IPS DF 6.9 (cell line): ENCODE measurements at regions not wholly inside any gene's neighbourhood (a gene's known extent, or its start where the extent isn't known, plus 50 kb on each side); places are given as distances from the start of the nearest gene placed in this dataset.

Experiments
- DNase-seq: peaks from one replicate; pipeline ENCODE4 v3.0.0-alpha.2; 2013; ENCODE audit warnings: low read depth, low spot score
- H3K27ac ChIP-seq: one replicate; pipeline ENCODE4 v1.5.1; 2013; ENCODE audit warnings: low read length, control low read depth
- H3K27me3 ChIP-seq: 2 replicates; pipeline ENCODE4 v1.6.1; 2013; ENCODE audit warnings: mild to moderate bottlenecking, low read length; ENCODE audit not compliant: control insufficient read depth, insufficient read depth
- H3K36me3 ChIP-seq: 2 replicates; pipeline ENCODE4 v1.6.1; 2013; ENCODE audit warnings: low read length; ENCODE audit not compliant: control insufficient read depth, insufficient read depth
- H3K4me1 ChIP-seq: 2 replicates; pipeline ENCODE4 v1.6.1; 2013; ENCODE audit warnings: low read length; ENCODE audit not compliant: control insufficient read depth, insufficient read depth
- H3K4me3 ChIP-seq: 2 replicates; pipeline ENCODE4 v1.5.1; 2013; ENCODE audit warnings: mild to moderate bottlenecking, low read length
- H3K9me3 ChIP-seq: 2 replicates; pipeline ENCODE4 v1.6.1; 2013; ENCODE audit warnings: low read length, inconsistent platforms; ENCODE audit not compliant: control insufficient read depth, insufficient read depth
- WGBS: extraction: QIAGEN DNeasy Blood & Tissue Kit; methylation state at CpG from one replicate; pipeline ENCODE4 v1.1.7; 2013; ENCODE audit warnings: mixed read lengths, missing lambda C conversion rate; ENCODE audit not compliant: insufficient read length, insufficient coverage; 5-methylcytosine and 5-hydroxymethylcytosine counted together

DNA sequence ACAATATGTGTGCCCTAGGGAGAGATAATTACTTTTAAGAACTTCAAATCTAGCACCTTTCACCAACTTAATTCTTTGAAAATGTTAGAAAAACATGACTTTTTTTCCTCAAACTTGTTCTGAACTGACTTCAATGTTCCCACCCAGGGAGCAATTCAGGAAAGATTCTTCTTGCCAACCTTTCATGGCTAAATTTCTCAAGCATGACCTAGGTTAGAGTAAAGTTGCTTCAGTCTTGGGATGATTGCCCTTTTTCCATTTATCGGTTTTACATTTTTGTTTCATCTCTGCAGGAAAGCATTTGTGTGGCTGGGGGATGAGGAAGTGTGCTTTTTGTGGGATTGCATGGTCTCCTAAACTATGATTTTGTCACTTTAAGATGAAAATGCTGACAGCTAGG lies 647.7 kb downstream of the LTN1 start:
- H3K27ac ChIP-seq = no peak overlapping the region
- no peaks in the 10 kb centered on the region for H3K4me1 ChIP-seq
- whole genome bisulfite sequencing = no CpG with 5 or more reads among the region's 1 CpG
- H3K27me3 ChIP-seq = no peaks in the 10 kb centered on the region
- H3K36me3 ChIP-seq = no peaks in the 10 kb centered on the region
- no peak for DNase-seq
- no peak overlapping the region for H3K4me3 ChIP-seq
- no peaks in the 10 kb centered on the region for H3K9me3 ChIP-seq

DNA sequence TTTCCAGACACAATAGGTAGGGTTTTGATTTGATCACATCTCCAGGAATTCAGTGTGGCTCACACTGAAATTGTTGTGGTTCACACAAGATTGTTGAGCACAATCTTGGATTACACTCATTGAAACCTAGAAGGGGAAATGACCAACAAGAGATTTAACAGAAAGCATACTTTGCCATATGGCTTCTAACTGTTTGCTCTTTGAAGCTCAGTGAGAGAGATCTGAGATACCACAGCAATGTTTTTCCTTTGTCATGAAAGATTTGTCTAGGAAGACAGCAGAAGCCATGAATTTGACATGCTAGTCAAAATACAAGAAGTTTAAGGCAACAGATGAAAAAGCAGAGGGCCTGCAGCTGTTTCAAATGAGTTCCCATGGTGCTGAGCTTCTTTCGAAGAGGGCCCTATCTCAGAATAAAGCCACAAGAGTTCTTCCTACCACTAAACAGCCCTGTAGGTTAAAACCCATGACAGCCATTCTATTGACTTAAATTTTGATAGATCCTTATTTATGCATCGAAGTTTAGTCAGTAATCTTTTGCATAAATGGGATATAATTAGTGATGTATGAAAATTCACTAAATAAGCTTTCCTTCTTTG lies 650.4 kb downstream of the LTN1 start:
- DNase-seq = no peak
- Histone ChIP-seq H3K4me1 (no peaks in the 10 kb centered on the region), H3K9me3 (no peaks in the 10 kb centered on the region), H3K4me3 (no peak overlapping the region), H3K36me3 (no peaks in the 10 kb centered on the region), H3K27me3 (no peaks in the 10 kb centered on the region), H3K27ac (no peak overlapping the region)
- no CpG with 5 or more reads among the region's 2 CpGs for WGBS

DNA sequence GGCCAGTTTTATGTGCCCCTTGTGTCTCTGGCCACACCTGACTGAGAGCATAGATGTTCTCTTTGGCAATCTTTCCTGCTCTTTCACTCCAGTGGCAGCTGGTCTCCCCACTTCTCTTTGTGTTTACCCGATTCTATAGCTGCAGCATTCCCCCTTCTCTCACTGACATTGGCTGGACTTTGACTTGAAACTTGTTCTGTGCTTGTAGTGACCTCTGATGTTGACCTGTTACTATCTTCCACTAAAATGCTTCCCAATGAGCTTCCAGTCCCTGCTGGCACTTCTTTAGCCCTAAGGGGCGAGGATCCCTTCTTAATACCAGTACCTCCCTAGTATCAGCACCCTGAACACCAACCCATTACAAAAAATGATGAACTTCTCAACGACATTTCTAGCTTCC lies 653.3 kb downstream of the LTN1 start:
- H3K9me3 ChIP-seq = no peaks in the 10 kb centered on the region
- H3K27me3 ChIP-seq = no peaks in the 10 kb centered on the region
- H3K4me1 ChIP-seq = no peaks in the 10 kb centered on the region
- WGBS = no CpG with 5 or more reads among the region's 3 CpGs
- DNase-seq = no peak
- no peak overlapping the region for H3K27ac ChIP-seq
- H3K36me3 ChIP-seq = no peaks in the 10 kb centered on the region
- H3K4me3 ChIP-seq = no peak overlapping the region

DNA sequence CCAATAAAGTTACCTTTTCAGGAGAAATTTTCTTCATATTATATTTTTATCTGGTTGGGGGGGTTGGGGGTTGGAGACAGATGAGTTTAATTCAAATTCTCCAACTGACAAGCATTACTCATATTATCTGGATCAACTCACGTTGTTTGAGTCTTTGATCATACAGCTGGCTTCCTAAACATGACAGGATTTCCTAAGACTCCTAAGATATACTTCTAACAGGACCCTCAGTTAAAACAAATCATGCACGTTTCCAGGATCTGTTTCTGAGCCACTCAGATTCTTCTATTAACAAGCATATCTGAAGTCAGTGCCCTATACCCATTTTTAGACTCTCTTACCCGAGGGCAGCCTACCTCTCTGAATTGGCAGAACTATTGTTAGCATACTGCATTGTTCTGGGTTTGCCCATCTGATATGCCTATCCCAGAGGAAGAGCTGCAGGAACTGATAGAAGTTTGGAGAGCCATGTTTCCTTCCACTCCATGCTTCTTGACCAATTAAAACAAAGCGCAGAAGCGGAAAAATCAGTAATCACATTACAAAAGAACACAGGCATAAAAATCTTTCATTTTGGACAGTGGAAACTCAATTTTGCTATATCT lies 653.9 kb downstream of the LTN1 start:
- Histone ChIP-seq H3K4me3 (no peak overlapping the region), H3K9me3 (no peaks in the 10 kb centered on the region), H3K36me3 (no peaks in the 10 kb centered on the region), H3K27me3 (no peaks in the 10 kb centered on the region), H3K27ac (no peak overlapping the region), H3K4me1 (no peaks in the 10 kb centered on the region)
- no peak for DNase-seq
- no CpG with 5 or more reads among the region's 5 CpGs for WGBS

DNA sequence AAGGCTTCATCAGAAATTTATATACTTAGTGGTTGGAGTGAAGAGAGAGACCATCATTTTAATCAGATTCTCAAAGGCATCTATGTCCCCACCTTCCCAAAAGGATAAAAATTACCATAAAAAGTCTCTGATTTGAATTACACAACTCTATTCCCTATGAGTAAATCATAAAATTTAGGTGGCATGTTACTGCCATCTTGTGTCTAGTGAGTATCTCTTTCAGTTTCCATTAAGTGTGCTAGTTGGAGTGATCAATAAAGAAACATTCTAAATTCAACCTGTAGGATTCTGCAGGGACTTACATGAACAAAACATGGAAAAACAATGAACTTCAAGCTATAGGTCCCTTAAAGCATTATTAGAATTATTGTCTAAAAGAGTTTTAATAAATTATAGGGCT lies 655.4 kb downstream of the LTN1 start:
- Histone ChIP-seq H3K27me3 (no peaks in the 10 kb centered on the region), H3K4me1 (no peaks in the 10 kb centered on the region), H3K27ac (no peak overlapping the region), H3K9me3 (no peaks in the 10 kb centered on the region), H3K36me3 (no peaks in the 10 kb centered on the region), H3K4me3 (no peak overlapping the region)
- no peak for DNase-seq

DNA sequence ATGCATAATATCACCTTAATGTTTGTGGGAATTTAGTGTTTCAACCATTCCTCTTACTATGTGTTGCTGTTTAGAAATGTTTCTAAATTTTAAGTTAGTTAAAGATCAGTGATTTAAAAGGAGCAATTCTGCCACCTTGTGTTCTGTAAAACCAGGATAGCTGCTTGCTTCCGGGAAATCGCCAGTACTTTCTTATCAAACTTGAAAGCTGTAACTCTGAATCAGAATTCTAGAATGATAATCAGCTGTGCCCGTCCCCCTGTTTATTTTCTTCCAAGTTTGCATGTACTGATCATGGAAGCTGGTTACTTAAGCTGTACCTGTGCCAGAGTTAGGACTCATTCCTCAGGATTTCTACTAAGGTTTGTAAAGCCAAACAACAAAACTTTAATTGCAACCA lies 656.4 kb downstream of the LTN1 start:
- H3K9me3 ChIP-seq = no peaks in the 10 kb centered on the region
- H3K27me3 ChIP-seq = no peaks in the 10 kb centered on the region
- no peaks in the 10 kb centered on the region for H3K4me1 ChIP-seq
- H3K27ac ChIP-seq = no peak overlapping the region
- DNase-seq = no peak
- no peak overlapping the region for H3K4me3 ChIP-seq
- H3K36me3 ChIP-seq = no peaks in the 10 kb centered on the region
- no CpG with 5 or more reads among the region's 3 CpGs for WGBS

DNA sequence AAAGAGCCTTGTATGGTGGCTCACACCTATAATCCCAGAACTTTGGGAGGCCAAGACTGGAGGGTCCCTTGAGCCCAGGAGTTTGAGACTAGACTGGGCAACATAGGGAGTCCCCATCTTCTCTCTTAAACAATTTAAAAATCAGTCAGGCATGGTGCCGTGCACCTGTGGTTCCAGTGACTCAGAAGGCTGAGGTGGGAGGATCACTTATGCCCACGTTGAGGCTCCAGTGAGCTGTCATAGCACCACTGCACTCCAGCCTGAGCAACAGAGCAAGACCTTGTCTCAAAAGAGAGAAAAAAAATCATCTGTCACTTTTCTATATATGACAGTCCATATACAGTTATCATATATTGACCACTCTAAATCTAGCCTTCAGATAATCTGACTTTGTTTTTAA lies 658.3 kb downstream of the LTN1 start:
- Histone ChIP-seq H3K27me3 (no peaks in the 10 kb centered on the region), H3K4me3 (no peak overlapping the region), H3K9me3 (no peaks in the 10 kb centered on the region; the same call in 1 of the 2 replicates), H3K4me1 (no peaks in the 10 kb centered on the region), H3K36me3 (no peaks in the 10 kb centered on the region), H3K27ac (no peak overlapping the region)
- DNase-seq = no peak
- no CpG with 5 or more reads among the region's 2 CpGs for WGBS

DNA sequence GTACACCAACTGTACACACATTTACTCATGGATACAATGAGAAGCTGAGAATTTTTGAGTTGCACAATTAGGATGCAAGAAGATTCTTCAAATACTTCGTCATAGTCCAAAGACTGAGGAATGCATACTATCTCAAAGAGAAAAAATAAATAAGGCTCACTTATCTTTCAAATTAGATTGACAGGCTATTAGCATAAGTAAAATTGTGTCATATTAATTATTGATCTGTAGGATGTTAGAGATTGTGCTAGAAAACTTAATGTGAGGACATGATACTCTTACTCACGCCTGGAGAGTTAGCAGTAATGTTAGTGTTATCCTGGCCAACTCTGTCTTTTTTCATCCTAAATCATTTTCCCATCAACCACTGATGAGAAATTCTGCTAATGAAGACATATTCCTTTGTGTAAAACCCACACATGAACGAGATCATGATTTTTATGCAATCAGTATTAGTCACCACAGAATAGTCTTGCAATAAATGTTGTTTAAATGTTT lies 659.0 kb downstream of the LTN1 start:
- no peak overlapping the region for H3K27ac ChIP-seq
- no peak overlapping the region for H3K4me3 ChIP-seq
- H3K9me3 ChIP-seq = no peaks in the 10 kb centered on the region; the same call in 1 of the 2 replicates
- H3K4me1 ChIP-seq = no peaks in the 10 kb centered on the region
- no CpG with 5 or more reads among the region's 3 CpGs for WGBS
- H3K36me3 ChIP-seq = no peaks in the 10 kb centered on the region
- DNase-seq = no peak
- no peaks in the 10 kb centered on the region for H3K27me3 ChIP-seq

DNA sequence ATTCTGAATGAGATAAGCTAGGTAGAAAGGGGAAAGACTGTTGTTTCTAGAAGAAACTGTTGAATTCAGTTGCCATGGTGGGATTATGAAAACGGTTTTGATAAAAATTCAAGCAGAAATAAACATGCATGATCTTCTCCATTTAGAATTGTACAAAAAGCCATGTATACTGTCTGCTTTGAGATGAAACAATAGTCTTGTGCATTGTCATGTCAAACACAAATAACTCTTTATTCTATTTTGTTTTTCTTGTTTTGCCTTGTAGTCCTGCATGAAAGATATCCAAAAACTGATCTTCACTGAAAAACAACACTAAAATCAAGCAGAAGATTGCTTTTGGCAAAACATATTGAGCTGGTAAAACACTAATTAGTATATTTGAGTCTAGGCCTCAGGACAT lies 659.9 kb downstream of the LTN1 start:
- Histone ChIP-seq H3K9me3 (no peaks in the 10 kb centered on the region; the same call in 1 of the 2 replicates), H3K27me3 (no peaks in the 10 kb centered on the region), H3K36me3 (no peaks in the 10 kb centered on the region), H3K4me1 (no peaks in the 10 kb centered on the region), H3K4me3 (no peak overlapping the region), H3K27ac (no peak overlapping the region)
- WGBS = no CpG with 5 or more reads among the region's 1 CpG
- DNase-seq = no peak

DNA sequence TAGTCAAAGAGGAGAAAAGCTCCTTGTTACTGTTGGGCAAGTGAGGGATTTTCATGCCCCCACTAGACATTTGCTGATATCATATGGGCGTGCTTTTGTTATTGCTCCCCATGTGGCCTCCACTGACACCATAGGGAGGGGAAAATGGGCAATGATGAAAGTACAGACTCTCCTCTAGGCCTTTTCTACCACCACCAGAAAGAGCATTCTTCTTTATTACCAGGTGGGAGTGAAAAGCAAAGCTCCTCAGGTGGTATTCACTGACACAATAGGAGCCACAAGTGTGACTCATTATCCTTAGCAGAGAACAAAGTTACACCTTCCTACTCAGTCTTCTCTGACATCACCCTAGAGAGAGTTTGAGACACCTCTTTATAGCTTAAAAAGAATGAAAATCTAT lies 667.1 kb downstream of the LTN1 start:
- no CpG with 5 or more reads among the region's 1 CpG for WGBS
- H3K27ac ChIP-seq = no peak overlapping the region
- peak; percentile 47 for DNase-seq
- H3K36me3 ChIP-seq = no peaks in the 10 kb centered on the region
- no peaks in the 10 kb centered on the region; the same call in 1 of the 2 replicates for H3K9me3 ChIP-seq
- H3K4me3 ChIP-seq = no peak overlapping the region
- H3K4me1 ChIP-seq = no peaks in the 10 kb centered on the region; the same call in 1 of the 2 replicates
- no peaks in the 10 kb centered on the region for H3K27me3 ChIP-seq

DNA sequence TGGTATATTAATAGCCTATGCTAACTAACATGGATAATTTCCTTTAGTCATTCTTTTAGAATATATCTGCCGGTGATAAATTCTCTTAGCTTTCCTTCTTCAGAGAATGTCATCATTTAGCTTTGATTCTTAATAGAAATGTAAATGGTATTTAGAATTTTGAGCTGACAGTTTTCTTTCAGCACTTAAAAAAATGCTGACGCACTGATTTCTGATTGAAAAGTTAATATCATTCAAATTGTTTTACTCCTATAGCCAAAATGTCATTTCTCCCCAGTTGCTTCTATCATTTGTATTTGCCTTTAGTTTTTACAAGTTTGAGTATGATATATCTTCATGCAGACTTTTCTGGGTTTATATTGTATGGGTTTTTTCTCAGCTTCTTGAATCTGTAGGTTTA lies 668.0 kb downstream of the LTN1 start:
- DNase-seq = no peak
- no peaks in the 10 kb centered on the region; the same call in 1 of the 2 replicates for H3K4me1 ChIP-seq
- no peaks in the 10 kb centered on the region; the same call in 1 of the 2 replicates for H3K9me3 ChIP-seq
- no CpG with 5 or more reads among the region's 2 CpGs for WGBS
- no peak overlapping the region for H3K4me3 ChIP-seq
- H3K27ac ChIP-seq = no peak overlapping the region
- H3K36me3 ChIP-seq = no peaks in the 10 kb centered on the region
- no peaks in the 10 kb centered on the region for H3K27me3 ChIP-seq
